K562 (cell line): ENCODE measurements at regions not wholly inside any gene's neighbourhood (a gene's known extent, or its start where the extent isn't known, plus 50 kb on each side); places are given as distances from the start of the nearest gene placed in this dataset.

ENCODE experiments used
- FOXJ2 ChIP-seq: fragments of 200-800 bp; sonication (Bioruptor generic); IDR thresholded peaks from 2 replicates; pipeline ENCODE4 v1.6.1; 2016; ENCODE audit warnings: missing genetic modification characterization, missing compliant biosample characterization
- HEY1 ChIP-seq: fragments of 250-450 bp; sonication (Bioruptor Pico); IDR thresholded peaks from 2 replicates; pipeline ENCODE4 v1.5.0; 2020; ENCODE audit warnings: mild to moderate bottlenecking, moderate library complexity, borderline replicate concordance
- ILK ChIP-seq: fragments of 450-650 bp; IDR thresholded peaks from 2 replicates; pipeline ENCODE4 v1.6.1; 2016; ENCODE audit warnings: missing genetic modification characterization, low read depth, mild to moderate bottlenecking, missing compliant biosample characterization, moderate library complexity, borderline replicate concordance
- KAT8 ChIP-seq: fragments of 450-650 bp; IDR thresholded peaks from 2 replicates; pipeline ENCODE4 v1.6.1; 2016; ENCODE audit warnings: low read depth, mild to moderate bottlenecking
- KLF16 ChIP-seq: IDR thresholded peaks from 2 replicates; pipeline ENCODE4 v1.6.1; 2016; ENCODE audit warnings: antibody characterized with exemption
- NFXL1 ChIP-seq: fragments of 450-650 bp; formaldehyde crosslinking; IDR thresholded peaks from 2 replicates; pipeline ENCODE4 v1.4.0; 2021; ENCODE audit warnings: mild to moderate bottlenecking
- PTTG1 ChIP-seq: fragments of 450-650 bp; IDR thresholded peaks from 2 replicates; pipeline ENCODE4 v1.6.1; 2016; ENCODE audit warnings: low read depth, mild to moderate bottlenecking, missing genetic modification characterization, missing compliant biosample characterization
- SMARCA5 ChIP-seq: fragments of 450-650 bp; IDR thresholded peaks from 2 replicates; pipeline ENCODE4 v1.6.1; 2016
- TEAD2 ChIP-seq: fragments of 450-650 bp; IDR thresholded peaks from 2 replicates; pipeline ENCODE4 v1.6.1; 2016; ENCODE audit warnings: missing genetic modification characterization, control low read depth, missing compliant biosample characterization
- TRIM24 ChIP-seq, 2 experiments: fragments of 450-650 bp; IDR thresholded peaks; 2 replicates each; pipeline ENCODE4 v1.6.1; 2016
- XRCC3 ChIP-seq: fragments of 450-650 bp; IDR thresholded peaks from 2 replicates; pipeline ENCODE4 v1.6.1; 2017; ENCODE audit warnings: mild to moderate bottlenecking, moderate library complexity
- ZFX ChIP-seq: sonication (generic); formaldehyde crosslinking; IDR thresholded peaks from 2 replicates; pipeline ENCODE4 v1.8.0; 2022; ENCODE audit warnings: mild to moderate bottlenecking, missing genetic modification reagents, moderate library complexity
- ZNF263 ChIP-seq: sonication (generic); formaldehyde crosslinking; IDR thresholded peaks from 2 replicates; pipeline ENCODE4 v1.8.0; 2022; ENCODE audit warnings: mild to moderate bottlenecking, missing genetic modification reagents, borderline replicate concordance
- ZNF77 ChIP-seq: fragments of 250-450 bp; sonication (Bioruptor Pico); IDR thresholded peaks from 2 replicates; pipeline ENCODE4 v1.5.0; 2020
- TF ChIP-seq, protein P1 (sequence below): fragments of 250-450 bp; sonication (Bioruptor Pico); IDR thresholded peaks from 2 replicates; pipeline ENCODE4 v1.8.0; 2022; ENCODE audit warnings: moderate library complexity, mild to moderate bottlenecking, inconsistent platforms
- TF ChIP-seq, protein P2 (sequence below): fragments of 150-350 bp; IDR thresholded peaks from 2 replicates; pipeline ENCODE4 v1.6.1; 2014; ENCODE audit warnings: low read depth, mild to moderate bottlenecking, low read length, borderline replicate concordance
- TF ChIP-seq, protein P3 (sequence below): sonication (generic); formaldehyde crosslinking; IDR thresholded peaks from 2 replicates; pipeline ENCODE4 v1.8.0; 2023; ENCODE audit warnings: mild to moderate bottlenecking, missing genetic modification reagents
- TF ChIP-seq, protein P4 (sequence below): fragments of 450-650 bp; IDR thresholded peaks from 2 replicates; pipeline ENCODE4 v1.6.1; 2016; ENCODE audit warnings: borderline replicate concordance

DNA sequence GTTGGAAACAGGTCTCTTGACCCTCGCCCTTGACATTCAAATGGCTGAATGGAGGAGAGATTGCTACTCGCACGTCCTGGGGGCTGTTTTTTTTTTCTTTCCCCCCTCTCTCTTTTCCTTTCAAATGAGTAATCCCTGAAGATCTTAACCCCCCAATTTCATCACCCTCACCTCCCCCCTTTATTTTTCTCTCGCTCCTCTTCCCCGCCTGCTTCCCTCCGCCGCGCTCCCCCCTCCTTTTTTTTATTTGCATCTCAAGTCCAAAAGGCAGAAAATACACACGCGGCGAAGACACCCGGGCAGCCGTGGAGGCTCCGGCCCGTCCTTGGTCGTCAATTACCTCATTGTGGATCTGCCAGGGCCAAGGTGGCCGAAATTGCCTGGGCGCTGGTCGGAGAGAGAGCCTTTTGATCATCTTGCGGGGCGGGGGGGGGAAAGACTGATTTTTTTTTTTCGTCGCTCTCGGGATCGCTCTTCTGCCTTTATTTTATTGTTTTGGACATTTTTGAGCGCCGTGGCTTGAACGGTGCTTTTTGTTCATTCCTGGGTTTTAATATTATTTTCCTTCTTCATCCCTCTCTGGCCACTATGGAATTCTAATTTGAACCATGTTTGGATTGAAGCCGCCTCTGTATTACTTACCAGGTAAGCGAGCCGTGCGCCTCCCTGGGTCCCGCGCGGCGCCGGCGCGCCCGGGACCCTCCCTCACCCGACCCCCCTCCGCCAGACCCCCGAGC is 57.2 kb upstream of the GSE1 start (continued):
- TF ChIP-seq, protein P1, sequence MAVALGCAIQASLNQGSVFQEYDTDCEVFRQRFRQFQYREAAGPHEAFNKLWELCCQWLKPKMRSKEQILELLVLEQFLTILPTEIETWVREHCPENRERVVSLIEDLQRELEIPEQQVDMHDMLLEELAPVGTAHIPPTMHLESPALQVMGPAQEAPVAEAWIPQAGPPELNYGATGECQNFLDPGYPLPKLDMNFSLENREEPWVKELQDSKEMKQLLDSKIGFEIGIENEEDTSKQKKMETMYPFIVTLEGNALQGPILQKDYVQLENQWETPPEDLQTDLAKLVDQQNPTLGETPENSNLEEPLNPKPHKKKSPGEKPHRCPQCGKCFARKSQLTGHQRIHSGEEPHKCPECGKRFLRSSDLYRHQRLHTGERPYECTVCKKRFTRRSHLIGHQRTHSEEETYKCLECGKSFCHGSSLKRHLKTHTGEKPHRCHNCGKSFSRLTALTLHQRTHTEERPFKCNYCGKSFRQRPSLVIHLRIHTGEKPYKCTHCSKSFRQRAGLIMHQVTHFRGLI (CRISPR knock-in tag), result no peak
- TF ChIP-seq ZFX (peak; percentile 45), NFXL1 (CRISPR knock-in tag) (no peak), FOXJ2 (tag) (no peak), TEAD2 (no peak), ZNF263 (no peak), HEY1 (CRISPR knock-in tag) (no peak), KAT8 (no peak), ILK (tag) (no peak), TRIM24 (IDR thresholded peaks at IDR 0.05) (no peak), ZNF77 (CRISPR knock-in tag) (no peak), KLF16 (no peak), PTTG1 (no peak), SMARCA5 (no peak), XRCC3 (no peak)
- TF ChIP-seq, protein P2, sequence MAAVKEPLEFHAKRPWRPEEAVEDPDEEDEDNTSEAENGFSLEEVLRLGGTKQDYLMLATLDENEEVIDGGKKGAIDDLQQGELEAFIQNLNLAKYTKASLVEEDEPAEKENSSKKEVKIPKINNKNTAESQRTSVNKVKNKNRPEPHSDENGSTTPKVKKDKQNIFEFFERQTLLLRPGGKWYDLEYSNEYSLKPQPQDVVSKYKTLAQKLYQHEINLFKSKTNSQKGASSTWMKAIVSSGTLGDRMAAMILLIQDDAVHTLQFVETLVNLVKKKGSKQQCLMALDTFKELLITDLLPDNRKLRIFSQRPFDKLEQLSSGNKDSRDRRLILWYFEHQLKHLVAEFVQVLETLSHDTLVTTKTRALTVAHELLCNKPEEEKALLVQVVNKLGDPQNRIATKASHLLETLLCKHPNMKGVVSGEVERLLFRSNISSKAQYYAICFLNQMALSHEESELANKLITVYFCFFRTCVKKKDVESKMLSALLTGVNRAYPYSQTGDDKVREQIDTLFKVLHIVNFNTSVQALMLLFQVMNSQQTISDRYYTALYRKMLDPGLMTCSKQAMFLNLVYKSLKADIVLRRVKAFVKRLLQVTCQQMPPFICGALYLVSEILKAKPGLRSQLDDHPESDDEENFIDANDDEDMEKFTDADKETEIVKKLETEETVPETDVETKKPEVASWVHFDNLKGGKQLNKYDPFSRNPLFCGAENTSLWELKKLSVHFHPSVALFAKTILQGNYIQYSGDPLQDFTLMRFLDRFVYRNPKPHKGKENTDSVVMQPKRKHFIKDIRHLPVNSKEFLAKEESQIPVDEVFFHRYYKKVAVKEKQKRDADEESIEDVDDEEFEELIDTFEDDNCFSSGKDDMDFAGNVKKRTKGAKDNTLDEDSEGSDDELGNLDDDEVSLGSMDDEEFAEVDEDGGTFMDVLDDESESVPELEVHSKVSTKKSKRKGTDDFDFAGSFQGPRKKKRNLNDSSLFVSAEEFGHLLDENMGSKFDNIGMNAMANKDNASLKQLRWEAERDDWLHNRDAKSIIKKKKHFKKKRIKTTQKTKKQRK, result no peak
- TF ChIP-seq, protein P3, sequence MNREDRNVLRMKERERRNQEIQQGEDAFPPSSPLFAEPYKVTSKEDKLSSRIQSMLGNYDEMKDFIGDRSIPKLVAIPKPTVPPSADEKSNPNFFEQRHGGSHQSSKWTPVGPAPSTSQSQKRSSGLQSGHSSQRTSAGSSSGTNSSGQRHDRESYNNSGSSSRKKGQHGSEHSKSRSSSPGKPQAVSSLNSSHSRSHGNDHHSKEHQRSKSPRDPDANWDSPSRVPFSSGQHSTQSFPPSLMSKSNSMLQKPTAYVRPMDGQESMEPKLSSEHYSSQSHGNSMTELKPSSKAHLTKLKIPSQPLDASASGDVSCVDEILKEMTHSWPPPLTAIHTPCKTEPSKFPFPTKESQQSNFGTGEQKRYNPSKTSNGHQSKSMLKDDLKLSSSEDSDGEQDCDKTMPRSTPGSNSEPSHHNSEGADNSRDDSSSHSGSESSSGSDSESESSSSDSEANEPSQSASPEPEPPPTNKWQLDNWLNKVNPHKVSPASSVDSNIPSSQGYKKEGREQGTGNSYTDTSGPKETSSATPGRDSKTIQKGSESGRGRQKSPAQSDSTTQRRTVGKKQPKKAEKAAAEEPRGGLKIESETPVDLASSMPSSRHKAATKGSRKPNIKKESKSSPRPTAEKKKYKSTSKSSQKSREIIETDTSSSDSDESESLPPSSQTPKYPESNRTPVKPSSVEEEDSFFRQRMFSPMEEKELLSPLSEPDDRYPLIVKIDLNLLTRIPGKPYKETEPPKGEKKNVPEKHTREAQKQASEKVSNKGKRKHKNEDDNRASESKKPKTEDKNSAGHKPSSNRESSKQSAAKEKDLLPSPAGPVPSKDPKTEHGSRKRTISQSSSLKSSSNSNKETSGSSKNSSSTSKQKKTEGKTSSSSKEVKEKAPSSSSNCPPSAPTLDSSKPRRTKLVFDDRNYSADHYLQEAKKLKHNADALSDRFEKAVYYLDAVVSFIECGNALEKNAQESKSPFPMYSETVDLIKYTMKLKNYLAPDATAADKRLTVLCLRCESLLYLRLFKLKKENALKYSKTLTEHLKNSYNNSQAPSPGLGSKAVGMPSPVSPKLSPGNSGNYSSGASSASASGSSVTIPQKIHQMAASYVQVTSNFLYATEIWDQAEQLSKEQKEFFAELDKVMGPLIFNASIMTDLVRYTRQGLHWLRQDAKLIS, result no peak
- TF ChIP-seq, protein P4, sequence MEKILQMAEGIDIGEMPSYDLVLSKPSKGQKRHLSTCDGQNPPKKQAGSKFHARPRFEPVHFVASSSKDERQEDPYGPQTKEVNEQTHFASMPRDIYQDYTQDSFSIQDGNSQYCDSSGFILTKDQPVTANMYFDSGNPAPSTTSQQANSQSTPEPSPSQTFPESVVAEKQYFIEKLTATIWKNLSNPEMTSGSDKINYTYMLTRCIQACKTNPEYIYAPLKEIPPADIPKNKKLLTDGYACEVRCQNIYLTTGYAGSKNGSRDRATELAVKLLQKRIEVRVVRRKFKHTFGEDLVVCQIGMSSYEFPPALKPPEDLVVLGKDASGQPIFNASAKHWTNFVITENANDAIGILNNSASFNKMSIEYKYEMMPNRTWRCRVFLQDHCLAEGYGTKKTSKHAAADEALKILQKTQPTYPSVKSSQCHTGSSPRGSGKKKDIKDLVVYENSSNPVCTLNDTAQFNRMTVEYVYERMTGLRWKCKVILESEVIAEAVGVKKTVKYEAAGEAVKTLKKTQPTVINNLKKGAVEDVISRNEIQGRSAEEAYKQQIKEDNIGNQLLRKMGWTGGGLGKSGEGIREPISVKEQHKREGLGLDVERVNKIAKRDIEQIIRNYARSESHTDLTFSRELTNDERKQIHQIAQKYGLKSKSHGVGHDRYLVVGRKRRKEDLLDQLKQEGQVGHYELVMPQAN, result peak; percentile 70
